PC-3 (cell line): ENCODE measurements at regions not wholly inside any gene's neighbourhood (a gene's known extent, or its start where the extent isn't known, plus 50 kb on each side); places are given as distances from the start of the nearest gene placed in this dataset.

ENCODE experiments used
- EZH2 ChIP-seq: fragments of 300-600 bp; sonication (generic); IDR thresholded peaks from one replicate; pipeline ENCODE4 v1.6.1; 2017; ENCODE audit warnings: antibody characterized with exemption, mild to moderate bottlenecking, low read length; ENCODE audit not compliant: unreplicated experiment
- TF ChIP-seq, protein P1 (sequence below): fragments of 300-600 bp; sonication (generic); conservative IDR thresholded peaks from 2 replicates; pipeline ENCODE4 v1.5.1; 2017; ENCODE audit warnings: antibody characterized with exemption, low read depth, mild to moderate bottlenecking, low read length

DNA sequence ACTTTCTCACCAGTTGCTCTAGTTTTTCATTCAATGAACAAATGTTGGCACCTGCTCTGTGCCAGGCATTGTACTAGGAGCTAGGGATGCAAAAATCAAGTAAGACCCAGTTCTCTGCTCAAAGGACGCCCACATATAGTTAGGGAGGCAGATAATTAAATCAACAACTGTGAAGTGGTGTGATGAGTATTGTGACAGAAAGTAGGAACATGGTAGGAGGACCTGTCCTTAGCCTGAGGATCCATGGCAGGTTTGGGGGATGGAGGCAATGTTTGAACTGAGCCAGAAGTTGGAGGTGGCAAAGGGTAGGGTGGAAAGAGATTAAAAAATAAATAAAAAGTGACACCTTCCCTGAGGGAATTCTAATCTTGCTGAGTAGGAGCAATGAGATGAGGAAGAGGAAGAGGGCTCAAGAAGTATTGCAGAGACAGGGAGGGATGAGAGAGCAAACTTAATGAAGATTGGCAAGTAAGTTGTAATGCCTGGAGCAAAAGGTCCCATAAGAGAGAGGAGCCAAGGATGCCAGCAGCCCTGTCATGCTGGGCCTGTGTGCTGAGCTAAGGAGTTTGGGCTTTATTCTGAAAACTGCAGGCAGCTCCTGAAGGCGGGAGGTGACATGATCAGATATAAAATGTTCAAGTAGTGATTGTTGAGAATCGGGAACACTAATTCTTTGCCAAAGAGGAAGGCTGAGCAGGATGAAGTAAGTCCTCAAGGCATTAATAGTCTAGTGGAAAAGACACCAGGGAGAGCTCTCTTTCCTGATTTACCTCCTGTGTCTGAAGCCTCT is 184.3 kb upstream of the PPP2R3A start:
- TF ChIP-seq, protein P1, sequence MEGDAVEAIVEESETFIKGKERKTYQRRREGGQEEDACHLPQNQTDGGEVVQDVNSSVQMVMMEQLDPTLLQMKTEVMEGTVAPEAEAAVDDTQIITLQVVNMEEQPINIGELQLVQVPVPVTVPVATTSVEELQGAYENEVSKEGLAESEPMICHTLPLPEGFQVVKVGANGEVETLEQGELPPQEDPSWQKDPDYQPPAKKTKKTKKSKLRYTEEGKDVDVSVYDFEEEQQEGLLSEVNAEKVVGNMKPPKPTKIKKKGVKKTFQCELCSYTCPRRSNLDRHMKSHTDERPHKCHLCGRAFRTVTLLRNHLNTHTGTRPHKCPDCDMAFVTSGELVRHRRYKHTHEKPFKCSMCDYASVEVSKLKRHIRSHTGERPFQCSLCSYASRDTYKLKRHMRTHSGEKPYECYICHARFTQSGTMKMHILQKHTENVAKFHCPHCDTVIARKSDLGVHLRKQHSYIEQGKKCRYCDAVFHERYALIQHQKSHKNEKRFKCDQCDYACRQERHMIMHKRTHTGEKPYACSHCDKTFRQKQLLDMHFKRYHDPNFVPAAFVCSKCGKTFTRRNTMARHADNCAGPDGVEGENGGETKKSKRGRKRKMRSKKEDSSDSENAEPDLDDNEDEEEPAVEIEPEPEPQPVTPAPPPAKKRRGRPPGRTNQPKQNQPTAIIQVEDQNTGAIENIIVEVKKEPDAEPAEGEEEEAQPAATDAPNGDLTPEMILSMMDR: no peak
- no peak for TF ChIP-seq EZH2
